Esophagus muscularis mucosa (tissue), 4 donors: ENCODE measurements at regions not wholly inside any gene's neighbourhood (a gene's known extent, or its start where the extent isn't known, plus 50 kb on each side); places are given as distances from the start of the nearest gene placed in this dataset.
"Not testable (repeated sequence)": the region's sequence is repeated elsewhere in the genome, so short reads cannot be mapped to it uniquely, and the experiment has no call there.

ENCODE experiments used
- DNase-seq: peaks from one replicate; pipeline ENCODE4 v3.0.0-alpha.2; 2017; ENCODE audit errors: extremely low spot score
- H3K27ac ChIP-seq, 4 donors: fragments of 200-600 bp; sonication (generic); replicated peaks in 1 of 4; 1 replicate in 3 of 4; 2 replicates in 1 of 4; pipeline ENCODE4 v1.5.1; 2016 to 2019; ENCODE audit warnings: mild to moderate bottlenecking in 1 of 4
- H3K27me3 ChIP-seq, 4 donors: fragments of 200-600 bp; sonication (generic); one replicate each; pipeline versions ENCODE4 v1.5.1 to v1.6.0; 2016 to 2019
- H3K36me3 ChIP-seq, 4 donors: fragments of 200-600 bp; sonication (generic); one replicate each; pipeline ENCODE4 v1.5.1; 2016 to 2019
- H3K4me1 ChIP-seq, 4 donors: fragments of 200-600 bp; sonication (generic); one replicate each; pipeline ENCODE4 v1.5.1; 2016 to 2019
- H3K4me3 ChIP-seq, 4 donors: fragments of 200-600 bp; sonication (generic); 1 replicate in 2 of 4; 2 replicates in 2 of 4; pipeline ENCODE4 v1.5.1; 2016 to 2019; ENCODE audit warnings: mild to moderate bottlenecking in 4 of 4, moderate library complexity in 1 of 4
- H3K9me3 ChIP-seq, 4 donors: fragments of 200-600 bp; sonication (generic); 1 replicate in 3 of 4; 2 replicates in 1 of 4; pipeline ENCODE4 v1.5.1; 2016 to 2019
- EP300 ChIP-seq: sonication (generic); formaldehyde crosslinking; IDR thresholded peaks from one replicate; pipeline ENCODE4 v1.6.1; 2017; ENCODE audit warnings: antibody characterized with exemption
- POLR2A ChIP-seq: fragments of 450-650 bp; IDR thresholded peaks from one replicate; pipeline ENCODE4 v1.6.1; 2017; ENCODE audit warnings: antibody characterized with exemption, moderate library complexity, mild to moderate bottlenecking, low read depth
- POLR2AphosphoS5 ChIP-seq, 2 donors: sonication (generic); formaldehyde crosslinking; IDR thresholded peaks; one replicate each; pipeline ENCODE4 v1.6.1; 2017; ENCODE audit warnings: antibody characterized with exemption in 2 of 2
- WGBS: methylation state at CpG from one replicate; pipeline ENCODE4 v1.1.5; 2018; 5-methylcytosine and 5-hydroxymethylcytosine counted together
- intact Hi-C: fragments of 100-400 bp; cut with DNase I; formaldehyde crosslinking; loops from one replicate; pipeline ENCODE4 v1.15.1; 2023
- TF ChIP-seq, protein P1 (sequence below), 3 experiments: fragments of 200-600 bp in 2 of 3; fragments of 450-650 bp in 1 of 3; sonication (generic) in 2 of 3; IDR thresholded peaks; one replicate each; pipeline ENCODE4 v1.5.1; 2017 to 2019; ENCODE audit warnings: antibody characterized with exemption in 3 of 3, mild to moderate bottlenecking in 2 of 3, moderate library complexity in 1 of 3

DNA sequence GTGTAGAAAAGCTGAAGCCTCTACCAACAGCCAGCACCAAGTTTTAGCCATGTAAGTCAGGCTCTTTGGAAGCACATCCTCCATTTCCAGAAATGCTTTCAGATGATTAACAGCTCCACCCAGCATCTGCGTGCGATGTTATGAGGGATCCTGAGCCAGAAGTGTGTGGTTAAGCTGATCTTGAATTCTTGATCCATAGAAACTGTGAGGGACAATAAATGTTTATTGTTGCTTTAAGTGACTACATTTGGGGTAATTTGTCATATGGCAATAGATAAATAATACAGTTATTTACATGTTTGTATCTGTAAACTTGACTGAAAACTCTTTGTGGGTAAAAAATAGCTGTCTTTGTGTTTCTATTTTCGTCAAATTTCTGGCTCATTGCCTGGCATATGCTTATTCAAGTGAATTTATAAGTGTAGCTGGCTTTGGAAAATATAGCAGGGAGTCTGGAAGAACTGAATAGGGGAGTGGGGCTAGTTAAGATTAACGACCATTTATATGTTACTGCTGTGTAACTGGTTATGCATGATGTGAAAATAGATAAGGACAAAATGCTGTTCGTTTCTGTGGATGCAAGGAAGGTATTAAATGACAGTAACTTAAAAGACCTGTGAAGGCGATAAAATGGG is 234.1 kb downstream of the LRRC70 start:
- 50% methylated on average over 6 of the region's 6 CpGs for WGBS
- intact Hi-C loops: no loop called here
- peaks cover 0 to 5% (median 2%) of the 10 kb centered on the region in 4 donors for H3K9me3 ChIP-seq
- no peak overlapping the region for H3K4me3 ChIP-seq
- H3K27ac ChIP-seq: no peak overlapping the region
- no peaks in the 10 kb centered on the region for H3K36me3 ChIP-seq
- no peak for TF ChIP-seq EP300
- no peaks in the 10 kb centered on the region for H3K4me1 ChIP-seq
- no peak for DNase-seq
- H3K27me3 ChIP-seq: no peaks in the 10 kb centered on the region

DNA sequence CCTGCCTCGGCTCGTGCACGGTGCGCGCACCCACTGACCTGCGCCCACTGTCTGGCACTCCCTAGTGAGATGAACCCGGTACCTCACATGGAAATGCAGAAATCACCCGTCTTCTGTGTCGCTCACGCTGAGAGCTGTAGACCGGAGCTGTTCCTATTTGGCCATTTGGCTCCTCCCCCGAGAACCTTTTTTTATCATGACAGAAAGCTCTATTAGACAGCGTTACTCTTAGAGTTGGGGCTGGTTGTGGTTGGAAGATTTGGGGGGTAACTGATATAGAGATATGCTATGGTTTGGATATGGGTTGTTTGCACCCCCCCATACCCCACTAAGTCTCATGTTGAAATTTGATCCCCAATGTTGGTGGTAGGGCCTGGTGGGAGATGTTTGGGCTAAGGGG is 226.2 kb downstream of the LRRC70 start:
- H3K9me3 ChIP-seq, H3K27ac ChIP-seq, H3K36me3 ChIP-seq, H3K4me1 ChIP-seq, DNase-seq, H3K4me3 ChIP-seq, H3K27me3 ChIP-seq, intact Hi-C loops: not testable (repeated sequence)
- WGBS: 78% methylated on average over 13 of the region's 13 CpGs

DNA sequence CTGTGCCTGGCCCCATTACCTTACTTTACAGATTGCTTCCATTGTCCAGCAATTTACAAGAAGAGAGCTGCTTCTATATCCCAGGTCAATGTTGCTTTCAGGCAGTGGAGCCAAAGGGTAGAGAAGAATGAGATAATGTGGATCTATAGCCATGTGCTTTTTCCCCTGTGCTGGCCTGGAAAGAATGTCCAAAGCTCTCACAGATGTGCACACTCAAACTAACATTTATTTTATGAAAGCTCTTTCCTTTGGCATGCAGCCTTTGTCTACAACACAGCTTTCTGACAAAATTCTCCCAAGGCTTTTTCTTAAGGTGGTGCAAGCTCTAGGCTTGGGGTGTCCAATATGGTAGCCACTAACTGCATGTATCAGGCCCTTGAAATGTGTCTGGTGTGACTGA is 217.3 kb downstream of the LRRC70 start:
- no peak for DNase-seq

DNA sequence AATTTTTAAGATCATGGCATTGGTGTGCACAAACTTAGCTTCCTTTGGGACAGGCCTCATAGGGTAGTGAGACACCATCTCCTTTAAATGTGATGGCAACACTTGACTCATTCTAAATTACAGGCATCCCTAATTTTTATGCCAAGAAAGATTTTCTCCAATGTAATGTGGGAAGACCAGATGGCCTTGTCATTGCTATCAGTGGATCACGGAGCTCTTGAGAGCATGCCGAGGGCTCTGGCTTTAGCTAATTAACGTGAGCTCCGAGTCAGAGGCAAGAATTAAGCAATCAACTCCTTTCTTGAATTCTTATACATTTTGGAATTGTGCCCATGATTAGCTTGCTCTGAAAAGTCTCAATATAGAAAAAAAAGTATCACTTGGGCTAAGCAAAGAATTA is 215.8 kb downstream of the LRRC70 start:
- intact Hi-C loops: no loop called here
- Histone ChIP-seq H3K36me3 (no peaks in the 10 kb centered on the region), H3K4me1 (no peaks in the 10 kb centered on the region), H3K27ac (no peak overlapping the region), H3K4me3 (no peak overlapping the region), H3K9me3 (peaks cover 0 to 20% (median 5%) of the 10 kb centered on the region in 4 donors), H3K27me3 (no peaks in the 10 kb centered on the region)
- 75% methylated on average over 4 of the region's 4 CpGs for WGBS
- TF ChIP-seq POLR2AphosphoS5 (IDR thresholded peaks at IDR 0.05) (no peak), POLR2A (no peak), EP300 (no peak)
- TF ChIP-seq, protein P1, sequence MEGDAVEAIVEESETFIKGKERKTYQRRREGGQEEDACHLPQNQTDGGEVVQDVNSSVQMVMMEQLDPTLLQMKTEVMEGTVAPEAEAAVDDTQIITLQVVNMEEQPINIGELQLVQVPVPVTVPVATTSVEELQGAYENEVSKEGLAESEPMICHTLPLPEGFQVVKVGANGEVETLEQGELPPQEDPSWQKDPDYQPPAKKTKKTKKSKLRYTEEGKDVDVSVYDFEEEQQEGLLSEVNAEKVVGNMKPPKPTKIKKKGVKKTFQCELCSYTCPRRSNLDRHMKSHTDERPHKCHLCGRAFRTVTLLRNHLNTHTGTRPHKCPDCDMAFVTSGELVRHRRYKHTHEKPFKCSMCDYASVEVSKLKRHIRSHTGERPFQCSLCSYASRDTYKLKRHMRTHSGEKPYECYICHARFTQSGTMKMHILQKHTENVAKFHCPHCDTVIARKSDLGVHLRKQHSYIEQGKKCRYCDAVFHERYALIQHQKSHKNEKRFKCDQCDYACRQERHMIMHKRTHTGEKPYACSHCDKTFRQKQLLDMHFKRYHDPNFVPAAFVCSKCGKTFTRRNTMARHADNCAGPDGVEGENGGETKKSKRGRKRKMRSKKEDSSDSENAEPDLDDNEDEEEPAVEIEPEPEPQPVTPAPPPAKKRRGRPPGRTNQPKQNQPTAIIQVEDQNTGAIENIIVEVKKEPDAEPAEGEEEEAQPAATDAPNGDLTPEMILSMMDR (IDR thresholded peaks at IDR 0.05): no peak
- DNase-seq: no peak

More for the DNA sequence above, 217.3 kb downstream of the LRRC70 start:
- H3K27ac ChIP-seq: no peak overlapping the region
- no peak overlapping the region for H3K4me3 ChIP-seq
- no peaks in the 10 kb centered on the region for H3K27me3 ChIP-seq
- intact Hi-C loops: no loop called here
- peaks cover 0 to 20% (median 5%) of the 10 kb centered on the region in 4 donors for H3K9me3 ChIP-seq
- no peaks in the 10 kb centered on the region for H3K4me1 ChIP-seq
- TF ChIP-seq, protein P1 (IDR thresholded peaks at IDR 0.05): no peak
- TF ChIP-seq POLR2A (no peak), POLR2AphosphoS5 (IDR thresholded peaks at IDR 0.05) (no peak), EP300 (no peak)
- H3K36me3 ChIP-seq: no peaks in the 10 kb centered on the region

DNA sequence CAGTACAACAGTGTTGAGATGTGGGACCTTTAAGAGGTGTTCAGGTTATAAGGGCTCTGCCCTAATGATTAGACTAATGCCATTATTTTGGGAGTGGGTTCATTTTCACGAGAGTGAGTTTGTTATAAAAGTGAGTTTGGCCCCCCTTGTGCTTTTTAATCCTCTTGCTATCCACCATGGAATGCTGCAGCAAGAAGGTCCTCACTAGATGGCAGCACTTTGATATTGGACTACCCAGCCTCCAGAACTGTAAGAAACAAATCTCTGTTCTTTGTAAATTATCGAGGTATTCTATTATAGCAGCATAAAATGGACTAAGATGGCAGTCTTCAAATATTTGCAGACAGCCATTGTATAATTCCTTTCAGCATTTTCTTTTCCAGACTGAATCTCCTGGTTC is 212.4 kb downstream of the LRRC70 start:
- intact Hi-C loops: no loop called here
- no peak overlapping the region for H3K27ac ChIP-seq
- H3K27me3 ChIP-seq: no peaks in the 10 kb centered on the region
- H3K36me3 ChIP-seq: no peaks in the 10 kb centered on the region
- WGBS: 76% methylated on average over 2 of the region's 2 CpGs
- no peaks in the 10 kb centered on the region for H3K4me1 ChIP-seq
- TF ChIP-seq, protein P1 (IDR thresholded peaks at IDR 0.05): no peak
- no peak for TF ChIP-seq EP300
- TF ChIP-seq POLR2AphosphoS5 (IDR thresholded peaks at IDR 0.05): no peak
- no peak for TF ChIP-seq POLR2A
- DNase-seq: no peak
- no peak overlapping the region for H3K4me3 ChIP-seq
- no peaks in the 10 kb centered on the region for H3K9me3 ChIP-seq

DNA sequence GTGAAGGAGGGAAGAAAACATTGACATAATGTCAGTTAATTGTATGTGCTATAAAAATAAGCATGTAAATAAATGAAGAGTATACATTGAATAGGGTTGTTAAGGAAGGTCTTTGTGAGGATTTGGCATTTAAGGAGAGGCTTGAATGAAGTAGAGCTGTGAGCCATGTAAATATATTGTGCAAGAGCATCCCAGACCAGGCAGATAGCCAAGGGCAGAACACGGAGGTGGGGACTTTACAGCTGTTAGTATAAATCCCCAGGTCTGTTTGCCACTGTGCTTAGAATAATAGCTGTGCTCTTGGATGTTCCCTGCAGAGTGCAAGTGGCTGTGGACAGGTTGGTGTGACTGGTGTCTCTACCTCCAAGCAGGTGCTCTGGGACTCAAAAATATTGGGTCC is 211.7 kb downstream of the LRRC70 start:
- Histone ChIP-seq H3K36me3 (no peaks in the 10 kb centered on the region), H3K4me3 (no peak overlapping the region), H3K4me1 (no peaks in the 10 kb centered on the region), H3K27me3 (no peaks in the 10 kb centered on the region), H3K27ac (no peak overlapping the region), H3K9me3 (no peaks in the 10 kb centered on the region)
- intact Hi-C loops: no loop called here
- WGBS: 22% methylated on average over 1 of the region's 1 CpG
- no peak for DNase-seq
- no peak for TF ChIP-seq EP300
- no peak for TF ChIP-seq POLR2A
